GM19025 (cell line): ENCODE measurements at regions not wholly inside any gene's neighbourhood (a gene's known extent, or its start where the extent isn't known, plus 50 kb on each side); places are given as distances from the start of the nearest gene placed in this dataset.

ENCODE experiments used
- ATAC-seq: cut with Tn5 transposase; IDR thresholded peaks from one replicate; pipeline ENCODE4 v1.9.1; 2021; ENCODE audit warnings: mild to moderate bottlenecking, low read depth, moderate library complexity; ENCODE audit not compliant: unreplicated experiment

- no peak for ATAC-seq
Observed at GRCh38 chr7:13061115-13061514, 373.7 kb downstream of the ARL4A start.

- ATAC-seq, result no peak
Observed at GRCh38 chr7:13062631-13063030, 375.2 kb downstream of the ARL4A start.

- ATAC-seq, result no peak
Observed at GRCh38 chr7:13067036-13067435, 379.6 kb downstream of the ARL4A start.

- ATAC-seq, result no peak
Observed at GRCh38 chr7:13068032-13068431, 380.6 kb downstream of the ARL4A start.

GRCh38 chr7:13069841-13070240 is 382.4 kb downstream of the ARL4A start:
- ATAC-seq, result no peak

GRCh38 chr7:13072014-13072413 is 384.6 kb downstream of the ARL4A start:
- ATAC-seq, result no peak

- ATAC-seq, result no peak
Observed at GRCh38 chr7:13077466-13077865, 390.0 kb downstream of the ARL4A start.

- no peak for ATAC-seq
Observed at GRCh38 chr7:13078105-13078504, 390.7 kb downstream of the ARL4A start.

GRCh38 chr7:13090959-13091358 is 403.5 kb downstream of the ARL4A start:
- no peak for ATAC-seq

GRCh38 chr7:13091974-13092707 is 404.7 kb downstream of the ARL4A start:
- no peak for ATAC-seq

- no peak for ATAC-seq
Observed at GRCh38 chr7:13092708-13093005, 405.2 kb downstream of the ARL4A start.

- ATAC-seq, result no peak
Observed at GRCh38 chr7:13093160-13093559, 405.7 kb downstream of the ARL4A start.

- ATAC-seq, result no peak
Observed at GRCh38 chr7:13097499-13097898, 410.1 kb downstream of the ARL4A start.

GRCh38 chr7:13098161-13098560 is 410.7 kb downstream of the ARL4A start:
- ATAC-seq, result no peak

GRCh38 chr7:13099154-13099795 is 411.8 kb downstream of the ARL4A start:
- peak; percentile 62 for ATAC-seq

- ATAC-seq, result no peak
Observed at GRCh38 chr7:13104128-13104527, 416.7 kb downstream of the ARL4A start.

GRCh38 chr7:13105209-13105608 is 417.8 kb downstream of the ARL4A start:
- ATAC-seq, result no peak

- no peak for ATAC-seq
Observed at GRCh38 chr7:13106513-13106912, 419.1 kb downstream of the ARL4A start.

GRCh38 chr7:13107291-13107690 is 419.9 kb downstream of the ARL4A start:
- no peak for ATAC-seq

GRCh38 chr7:13108061-13108460 is 420.6 kb downstream of the ARL4A start:
- no peak for ATAC-seq

- ATAC-seq, result no peak
Observed at GRCh38 chr7:13109201-13109600, 421.8 kb downstream of the ARL4A start.

- ATAC-seq, result no peak
Observed at GRCh38 chr7:13110107-13110506, 422.7 kb downstream of the ARL4A start.
